ENCODE measurements at regions not wholly inside any gene's neighbourhood (a gene's known extent, or its start where the extent isn't known, plus 50 kb on each side); places are given as distances from the start of the nearest gene placed in this dataset.

GRCh38 chr6:146871611-146872425 lies 273.0 kb downstream of the ADGB start:
- intact Hi-C loops (cut with micrococcal nuclease; ENCODE audit: unreplicated experiment), result loop anchor here (5.0 kb wide), 1 partner anchor 40 kb away; no protein-coding TSS in a partner anchor
- Mint-ChIP-seq H3K27ac (ENCODE audit: unreplicated experiment) (peak overlapping the region; percentile 61), H3K27me3 (ENCODE audit: unreplicated experiment) (no peaks in the 10 kb centered on the region), H3K36me3 (ENCODE audit: insufficient read depth, unreplicated experiment) (no peaks in the 10 kb centered on the region), H3K4me1 (ENCODE audit: low read depth, unreplicated experiment) (peaks cover 21% of the 10 kb centered on the region), H3K9me3 (ENCODE audit: low read depth, unreplicated experiment) (no peaks in the 10 kb centered on the region), H3K4me3 (ENCODE audit: low read depth, unreplicated experiment) (no peak overlapping the region)
- peak; percentile 21 for DNase-seq
- no TSS peak for BruUV-seq (replicated peaks)
- TF ChIP-seq, protein P1, sequence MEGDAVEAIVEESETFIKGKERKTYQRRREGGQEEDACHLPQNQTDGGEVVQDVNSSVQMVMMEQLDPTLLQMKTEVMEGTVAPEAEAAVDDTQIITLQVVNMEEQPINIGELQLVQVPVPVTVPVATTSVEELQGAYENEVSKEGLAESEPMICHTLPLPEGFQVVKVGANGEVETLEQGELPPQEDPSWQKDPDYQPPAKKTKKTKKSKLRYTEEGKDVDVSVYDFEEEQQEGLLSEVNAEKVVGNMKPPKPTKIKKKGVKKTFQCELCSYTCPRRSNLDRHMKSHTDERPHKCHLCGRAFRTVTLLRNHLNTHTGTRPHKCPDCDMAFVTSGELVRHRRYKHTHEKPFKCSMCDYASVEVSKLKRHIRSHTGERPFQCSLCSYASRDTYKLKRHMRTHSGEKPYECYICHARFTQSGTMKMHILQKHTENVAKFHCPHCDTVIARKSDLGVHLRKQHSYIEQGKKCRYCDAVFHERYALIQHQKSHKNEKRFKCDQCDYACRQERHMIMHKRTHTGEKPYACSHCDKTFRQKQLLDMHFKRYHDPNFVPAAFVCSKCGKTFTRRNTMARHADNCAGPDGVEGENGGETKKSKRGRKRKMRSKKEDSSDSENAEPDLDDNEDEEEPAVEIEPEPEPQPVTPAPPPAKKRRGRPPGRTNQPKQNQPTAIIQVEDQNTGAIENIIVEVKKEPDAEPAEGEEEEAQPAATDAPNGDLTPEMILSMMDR (IDR thresholded peaks at IDR 0.05; ENCODE audit: unreplicated experiment), result no peak
- CTCF ChIA-PET, result no interaction called here

DNA sequence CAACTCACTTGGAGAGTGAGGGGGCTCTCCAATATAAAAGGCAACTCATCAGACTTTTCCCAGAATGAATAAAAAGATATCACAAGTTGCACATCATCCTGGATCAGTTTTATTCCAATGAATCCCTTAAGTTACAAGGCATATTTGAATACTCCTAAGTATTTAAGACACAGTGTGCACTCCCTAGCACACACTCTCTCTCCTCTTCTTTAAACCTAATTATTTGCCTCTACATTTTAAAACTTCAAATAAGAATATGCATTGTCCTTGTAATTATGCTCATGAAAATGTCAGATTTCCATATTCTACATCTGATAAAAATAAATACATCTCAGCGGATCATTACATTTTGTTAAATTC lies 273.6 kb downstream of the ADGB start:
- Mint-ChIP-seq H3K27ac (ENCODE audit: unreplicated experiment) (peak overlapping the region; percentile 61), H3K4me3 (ENCODE audit: low read depth, unreplicated experiment) (no peak overlapping the region), H3K27me3 (ENCODE audit: unreplicated experiment) (no peaks in the 10 kb centered on the region), H3K4me1 (ENCODE audit: low read depth, unreplicated experiment) (peaks cover 21% of the 10 kb centered on the region), H3K9me3 (ENCODE audit: low read depth, unreplicated experiment) (no peaks in the 10 kb centered on the region), H3K36me3 (ENCODE audit: insufficient read depth, unreplicated experiment) (no peaks in the 10 kb centered on the region)
- no peak for DNase-seq
- intact Hi-C loops (cut with micrococcal nuclease; ENCODE audit: unreplicated experiment), result loop anchor here (5.0 kb wide), 1 partner anchor 40 kb away; no protein-coding TSS in a partner anchor
- CTCF ChIA-PET, result no interaction called here
- BruUV-seq (replicated peaks), result no TSS peak
- TF ChIP-seq, protein P1 (IDR thresholded peaks at IDR 0.05; ENCODE audit: unreplicated experiment), result no peak

DNA sequence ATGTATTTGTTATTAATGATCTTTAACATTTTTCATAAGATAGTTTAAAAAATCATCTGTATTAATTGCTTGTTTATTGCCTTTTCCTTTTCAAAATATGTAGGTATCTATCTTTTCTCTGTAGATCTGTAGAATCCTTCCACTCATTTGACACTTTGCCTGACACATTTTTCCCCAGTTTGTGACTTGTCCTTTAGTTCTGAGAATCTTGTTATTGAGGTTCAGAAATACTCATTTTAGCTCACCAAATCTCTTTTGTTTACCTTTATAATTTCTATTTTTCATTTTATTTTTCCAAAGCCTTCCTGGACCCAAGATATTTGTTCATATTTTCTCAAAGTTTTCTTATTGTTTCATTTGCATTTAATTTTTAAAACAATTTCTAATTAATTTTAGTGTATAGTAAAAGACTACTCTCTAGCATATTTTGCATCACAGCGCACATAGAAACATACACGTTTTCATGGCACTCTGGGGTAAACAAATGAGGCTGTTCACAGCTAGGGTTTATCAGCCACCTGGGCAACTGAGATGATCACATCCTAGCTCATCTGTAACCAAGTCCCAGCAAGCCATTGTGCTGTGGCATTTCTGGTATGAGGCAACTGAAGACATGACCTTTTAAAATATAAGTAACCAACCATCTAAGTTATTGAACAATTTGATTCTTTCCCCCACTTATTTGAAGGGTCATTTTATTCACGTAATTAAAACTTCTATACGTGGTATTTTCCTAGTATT lies 275.7 kb downstream of the ADGB start:
- H3K27ac Mint-ChIP-seq (ENCODE audit: unreplicated experiment), result no peak overlapping the region
- H3K9me3 Mint-ChIP-seq (ENCODE audit: low read depth, unreplicated experiment), result no peaks in the 10 kb centered on the region
- no peak for DNase-seq
- TF ChIP-seq, protein P1 (IDR thresholded peaks at IDR 0.05; ENCODE audit: unreplicated experiment), result no peak
- no TSS peak for BruUV-seq (replicated peaks)
- H3K4me1 Mint-ChIP-seq (ENCODE audit: low read depth, unreplicated experiment), result peaks cover 35% of the 10 kb centered on the region
- CTCF ChIA-PET, result interaction anchor here (0.7 kb wide), 1 partner anchor 54 kb away, joined by 3 read pairs; no protein-coding TSS in a partner anchor
- H3K36me3 Mint-ChIP-seq (ENCODE audit: insufficient read depth, unreplicated experiment), result no peaks in the 10 kb centered on the region
- H3K27me3 Mint-ChIP-seq (ENCODE audit: unreplicated experiment), result no peaks in the 10 kb centered on the region
- intact Hi-C loops (cut with micrococcal nuclease; ENCODE audit: unreplicated experiment), result loop anchor here (5.0 kb wide), 1 partner anchor 38 kb away; no protein-coding TSS in a partner anchor
- H3K4me3 Mint-ChIP-seq (ENCODE audit: low read depth, unreplicated experiment), result no peak overlapping the region

DNA sequence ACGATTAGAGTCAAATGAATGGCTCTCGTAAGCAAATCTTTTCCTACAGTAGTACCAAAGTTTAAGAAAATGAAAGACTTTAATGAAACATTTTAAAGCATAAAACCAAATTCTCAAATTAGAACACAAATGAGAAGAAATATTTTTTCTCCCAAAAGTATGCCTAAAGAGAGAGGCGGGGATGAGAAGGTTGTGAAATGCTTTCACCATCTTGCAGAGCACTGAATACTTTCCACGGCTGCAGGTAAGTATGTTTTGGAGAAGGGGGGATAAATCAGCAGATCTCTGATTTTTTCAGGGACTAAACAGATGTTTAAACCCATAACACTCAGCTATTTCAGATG lies 277.1 kb downstream of the ADGB start:
- Mint-ChIP-seq H3K36me3 (ENCODE audit: insufficient read depth, unreplicated experiment) (no peaks in the 10 kb centered on the region), H3K27me3 (ENCODE audit: unreplicated experiment) (no peaks in the 10 kb centered on the region), H3K4me1 (ENCODE audit: low read depth, unreplicated experiment) (peaks cover 29% of the 10 kb centered on the region), H3K27ac (ENCODE audit: unreplicated experiment) (no peak overlapping the region), H3K4me3 (ENCODE audit: low read depth, unreplicated experiment) (no peak overlapping the region), H3K9me3 (ENCODE audit: low read depth, unreplicated experiment) (no peaks in the 10 kb centered on the region)
- BruUV-seq (replicated peaks), result no TSS peak
- TF ChIP-seq, protein P1 (IDR thresholded peaks at IDR 0.05; ENCODE audit: unreplicated experiment), result no peak
- CTCF ChIA-PET, result no interaction called here
- intact Hi-C loops (cut with micrococcal nuclease; ENCODE audit: unreplicated experiment), result no loop called here
- DNase-seq, result no peak
